HCT116 (cell line): ENCODE measurements at regions not wholly inside any gene's neighbourhood (a gene's known extent, or its start where the extent isn't known, plus 50 kb on each side); places are given as distances from the start of the nearest gene placed in this dataset.

Experiments
- CEBPB ChIP-seq: IDR thresholded peaks from 2 replicates; pipeline ENCODE4 v1.6.1; 2012; ENCODE audit warnings: low read depth
- EZH2 ChIP-seq: fragments of 200-600 bp; sonication (generic); IDR thresholded peaks from 2 replicates; pipeline ENCODE4 v1.6.1; 2017; ENCODE audit warnings: antibody characterized with exemption, mixed run types
- EZH2phosphoT487 ChIP-seq: fragments of 200-600 bp; IDR thresholded peaks from 2 replicates; pipeline ENCODE4 v1.6.1; 2018; ENCODE audit warnings: antibody characterized with exemption, borderline replicate concordance
- JUND ChIP-seq: IDR thresholded peaks from 2 replicates; pipeline ENCODE4 v1.6.1; 2012
- POLR2A ChIP-seq: IDR thresholded peaks from 2 replicates; pipeline ENCODE4 v1.7.0; 2011; ENCODE audit warnings: borderline replicate concordance; ENCODE audit not compliant: insufficient read depth, insufficient read length; ENCODE audit errors: extremely low read depth
- POLR2AphosphoS5 ChIP-seq: IDR thresholded peaks from 2 replicates; pipeline ENCODE4 v1.6.1; 2011; ENCODE audit warnings: mild to moderate bottlenecking, low read depth, low read length, moderate library complexity
- RAD21 ChIP-seq: IDR thresholded peaks from 2 replicates; pipeline ENCODE4 v1.6.1; 2012; ENCODE audit warnings: low read depth, mild to moderate bottlenecking
- TCF7L2 ChIP-seq: IDR thresholded peaks from 2 replicates; pipeline ENCODE4 v1.7.0; 2011; ENCODE audit warnings: borderline replicate concordance, inconsistent platforms; ENCODE audit not compliant: insufficient read depth, insufficient read length; ENCODE audit errors: extremely low read depth
- ZNF274 ChIP-seq: fragments of 200-500 bp; sonication (Bioruptor generic); IDR thresholded peaks from 2 replicates; pipeline ENCODE4 v1.6.1; 2014; ENCODE audit warnings: mild to moderate bottlenecking, low read depth, low read length, inconsistent platforms
- TF ChIP-seq, protein P1 (sequence below): IDR thresholded peaks from 2 replicates; pipeline ENCODE4 v1.6.1; 2012
- TF ChIP-seq, protein P2 (sequence below), 3 experiments: fragments of 200-600 bp in 1 of 3; sonication (generic) in 1 of 3; IDR thresholded peaks in 2 of 3; conservative IDR thresholded peaks in 1 of 3; 2 replicates each; pipeline ENCODE4 v1.5.1; 2012 to 2017; ENCODE audit warnings: low read depth in 2 of 3, low read length in 2 of 3, antibody characterized with exemption in 1 of 3, borderline replicate concordance in 1 of 3, control low read depth in 1 of 3, mild to moderate bottlenecking in 1 of 3, mixed read lengths in 1 of 3, mixed run types in 1 of 3, moderate library complexity in 1 of 3; ENCODE audit not compliant: insufficient read depth in 1 of 3
- TF ChIP-seq, protein P3 (sequence below): IDR thresholded peaks from 2 replicates; pipeline ENCODE4 v1.6.1; 2012; ENCODE audit warnings: low read depth
- TF ChIP-seq, protein P4 (sequence below): IDR thresholded peaks from 2 replicates; pipeline ENCODE4 v1.6.1; 2011; ENCODE audit warnings: mild to moderate bottlenecking, low read length, moderate library complexity; ENCODE audit not compliant: insufficient replicate concordance; ENCODE audit errors: extremely low read depth

DNA sequence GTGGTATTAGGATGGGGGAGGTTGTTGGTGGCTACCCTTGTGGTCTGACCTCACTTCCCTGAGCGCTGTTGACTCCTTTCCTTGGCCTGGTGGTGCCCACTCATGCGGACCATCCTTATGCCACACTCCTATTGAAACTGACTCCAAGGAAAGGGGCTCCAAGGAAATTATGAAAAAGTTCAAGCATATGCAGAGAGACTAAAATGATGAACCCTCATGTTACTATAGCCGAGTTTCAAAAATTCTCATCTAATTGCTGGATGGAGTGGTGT, 75.0 kb upstream of the CALM2 start:
- TF ChIP-seq JUND, result no peak
- no peak for TF ChIP-seq CEBPB
- TF ChIP-seq, protein P1, sequence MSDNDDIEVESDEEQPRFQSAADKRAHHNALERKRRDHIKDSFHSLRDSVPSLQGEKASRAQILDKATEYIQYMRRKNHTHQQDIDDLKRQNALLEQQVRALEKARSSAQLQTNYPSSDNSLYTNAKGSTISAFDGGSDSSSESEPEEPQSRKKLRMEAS, result no peak
- TF ChIP-seq, protein P2, sequence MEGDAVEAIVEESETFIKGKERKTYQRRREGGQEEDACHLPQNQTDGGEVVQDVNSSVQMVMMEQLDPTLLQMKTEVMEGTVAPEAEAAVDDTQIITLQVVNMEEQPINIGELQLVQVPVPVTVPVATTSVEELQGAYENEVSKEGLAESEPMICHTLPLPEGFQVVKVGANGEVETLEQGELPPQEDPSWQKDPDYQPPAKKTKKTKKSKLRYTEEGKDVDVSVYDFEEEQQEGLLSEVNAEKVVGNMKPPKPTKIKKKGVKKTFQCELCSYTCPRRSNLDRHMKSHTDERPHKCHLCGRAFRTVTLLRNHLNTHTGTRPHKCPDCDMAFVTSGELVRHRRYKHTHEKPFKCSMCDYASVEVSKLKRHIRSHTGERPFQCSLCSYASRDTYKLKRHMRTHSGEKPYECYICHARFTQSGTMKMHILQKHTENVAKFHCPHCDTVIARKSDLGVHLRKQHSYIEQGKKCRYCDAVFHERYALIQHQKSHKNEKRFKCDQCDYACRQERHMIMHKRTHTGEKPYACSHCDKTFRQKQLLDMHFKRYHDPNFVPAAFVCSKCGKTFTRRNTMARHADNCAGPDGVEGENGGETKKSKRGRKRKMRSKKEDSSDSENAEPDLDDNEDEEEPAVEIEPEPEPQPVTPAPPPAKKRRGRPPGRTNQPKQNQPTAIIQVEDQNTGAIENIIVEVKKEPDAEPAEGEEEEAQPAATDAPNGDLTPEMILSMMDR (IDR thresholded peaks at IDR 0.05 in 2 of 3, conservative IDR thresholded peaks at IDR 0.05 in 1 of 3; ENCODE audit: borderline replicate concordance in 1 of 3, insufficient read depth in 1 of 3, low read depth in 2 of 3, low read length in 2 of 3), result no peak
- no peak for TF ChIP-seq POLR2A
- TF ChIP-seq EZH2phosphoT487, result no peak
- TF ChIP-seq POLR2AphosphoS5, result no peak
- no peak for TF ChIP-seq ZNF274
- no peak for TF ChIP-seq EZH2
- TF ChIP-seq, protein P3, sequence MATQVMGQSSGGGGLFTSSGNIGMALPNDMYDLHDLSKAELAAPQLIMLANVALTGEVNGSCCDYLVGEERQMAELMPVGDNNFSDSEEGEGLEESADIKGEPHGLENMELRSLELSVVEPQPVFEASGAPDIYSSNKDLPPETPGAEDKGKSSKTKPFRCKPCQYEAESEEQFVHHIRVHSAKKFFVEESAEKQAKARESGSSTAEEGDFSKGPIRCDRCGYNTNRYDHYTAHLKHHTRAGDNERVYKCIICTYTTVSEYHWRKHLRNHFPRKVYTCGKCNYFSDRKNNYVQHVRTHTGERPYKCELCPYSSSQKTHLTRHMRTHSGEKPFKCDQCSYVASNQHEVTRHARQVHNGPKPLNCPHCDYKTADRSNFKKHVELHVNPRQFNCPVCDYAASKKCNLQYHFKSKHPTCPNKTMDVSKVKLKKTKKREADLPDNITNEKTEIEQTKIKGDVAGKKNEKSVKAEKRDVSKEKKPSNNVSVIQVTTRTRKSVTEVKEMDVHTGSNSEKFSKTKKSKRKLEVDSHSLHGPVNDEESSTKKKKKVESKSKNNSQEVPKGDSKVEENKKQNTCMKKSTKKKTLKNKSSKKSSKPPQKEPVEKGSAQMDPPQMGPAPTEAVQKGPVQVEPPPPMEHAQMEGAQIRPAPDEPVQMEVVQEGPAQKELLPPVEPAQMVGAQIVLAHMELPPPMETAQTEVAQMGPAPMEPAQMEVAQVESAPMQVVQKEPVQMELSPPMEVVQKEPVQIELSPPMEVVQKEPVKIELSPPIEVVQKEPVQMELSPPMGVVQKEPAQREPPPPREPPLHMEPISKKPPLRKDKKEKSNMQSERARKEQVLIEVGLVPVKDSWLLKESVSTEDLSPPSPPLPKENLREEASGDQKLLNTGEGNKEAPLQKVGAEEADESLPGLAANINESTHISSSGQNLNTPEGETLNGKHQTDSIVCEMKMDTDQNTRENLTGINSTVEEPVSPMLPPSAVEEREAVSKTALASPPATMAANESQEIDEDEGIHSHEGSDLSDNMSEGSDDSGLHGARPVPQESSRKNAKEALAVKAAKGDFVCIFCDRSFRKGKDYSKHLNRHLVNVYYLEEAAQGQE, result no peak
- no peak for TF ChIP-seq RAD21
- TF ChIP-seq, protein P4, sequence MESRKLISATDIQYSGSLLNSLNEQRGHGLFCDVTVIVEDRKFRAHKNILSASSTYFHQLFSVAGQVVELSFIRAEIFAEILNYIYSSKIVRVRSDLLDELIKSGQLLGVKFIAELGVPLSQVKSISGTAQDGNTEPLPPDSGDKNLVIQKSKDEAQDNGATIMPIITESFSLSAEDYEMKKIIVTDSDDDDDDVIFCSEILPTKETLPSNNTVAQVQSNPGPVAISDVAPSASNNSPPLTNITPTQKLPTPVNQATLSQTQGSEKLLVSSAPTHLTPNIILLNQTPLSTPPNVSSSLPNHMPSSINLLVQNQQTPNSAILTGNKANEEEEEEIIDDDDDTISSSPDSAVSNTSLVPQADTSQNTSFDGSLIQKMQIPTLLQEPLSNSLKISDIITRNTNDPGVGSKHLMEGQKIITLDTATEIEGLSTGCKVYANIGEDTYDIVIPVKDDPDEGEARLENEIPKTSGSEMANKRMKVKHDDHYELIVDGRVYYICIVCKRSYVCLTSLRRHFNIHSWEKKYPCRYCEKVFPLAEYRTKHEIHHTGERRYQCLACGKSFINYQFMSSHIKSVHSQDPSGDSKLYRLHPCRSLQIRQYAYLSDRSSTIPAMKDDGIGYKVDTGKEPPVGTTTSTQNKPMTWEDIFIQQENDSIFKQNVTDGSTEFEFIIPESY, result no peak
- no peak for TF ChIP-seq TCF7L2
